ENCODE measurements at regions not wholly inside any gene's neighbourhood (a gene's known extent, or its start where the extent isn't known, plus 50 kb on each side); places are given as distances from the start of the nearest gene placed in this dataset.

DNA sequence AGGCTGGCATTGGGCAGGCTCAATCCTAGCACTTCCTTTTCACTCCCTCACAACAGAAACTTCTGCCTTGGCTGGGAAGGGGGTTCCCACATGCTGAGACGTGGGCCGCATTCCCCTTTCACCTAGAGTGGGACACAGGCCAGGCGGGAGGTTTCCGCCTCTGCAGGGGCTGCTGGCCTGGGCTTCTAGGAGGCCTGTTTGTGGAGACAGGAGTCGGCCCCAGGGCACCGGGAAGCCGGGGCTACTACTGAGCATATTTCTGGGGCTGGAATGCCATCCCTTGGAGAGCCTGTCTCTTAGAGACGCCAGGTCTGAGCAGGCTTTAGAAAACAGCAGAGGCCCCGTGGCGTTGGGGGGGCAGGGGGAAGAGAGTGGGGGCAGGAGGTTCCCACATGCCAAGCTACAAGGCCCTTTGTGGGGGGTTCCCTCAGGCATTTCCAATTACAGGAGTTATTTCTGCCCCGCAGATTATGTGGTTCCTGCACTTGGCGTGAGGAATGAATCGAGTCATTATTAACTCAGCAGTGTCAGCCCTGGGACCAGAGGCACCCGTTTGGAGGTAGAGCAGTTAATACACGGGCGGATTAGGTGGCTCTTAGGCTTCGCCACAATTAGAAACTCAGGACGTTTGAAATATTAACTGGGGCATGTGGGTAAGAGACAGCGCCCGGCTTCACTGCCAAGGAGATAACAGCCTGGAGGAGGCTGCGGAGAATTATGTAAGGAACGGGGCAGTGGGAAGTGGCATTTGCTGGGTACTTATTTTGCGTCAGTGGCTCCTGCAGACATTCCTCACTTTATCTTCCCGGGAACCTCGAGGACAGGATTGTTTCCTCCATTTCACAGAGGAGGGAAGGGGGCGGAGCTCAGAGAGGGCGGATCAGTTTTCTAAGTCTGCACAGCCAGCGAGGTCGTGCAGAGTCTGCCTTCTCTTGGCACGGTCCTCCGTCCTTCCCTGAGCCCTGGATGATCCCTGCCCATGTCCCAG, 162.5 kb downstream of the MAF start:
- no peak for DNase-seq

- DNase-seq: no peak
Measured at GRCh38 chr16:79436885-79437284, 163.7 kb downstream of the MAF start.

DNA sequence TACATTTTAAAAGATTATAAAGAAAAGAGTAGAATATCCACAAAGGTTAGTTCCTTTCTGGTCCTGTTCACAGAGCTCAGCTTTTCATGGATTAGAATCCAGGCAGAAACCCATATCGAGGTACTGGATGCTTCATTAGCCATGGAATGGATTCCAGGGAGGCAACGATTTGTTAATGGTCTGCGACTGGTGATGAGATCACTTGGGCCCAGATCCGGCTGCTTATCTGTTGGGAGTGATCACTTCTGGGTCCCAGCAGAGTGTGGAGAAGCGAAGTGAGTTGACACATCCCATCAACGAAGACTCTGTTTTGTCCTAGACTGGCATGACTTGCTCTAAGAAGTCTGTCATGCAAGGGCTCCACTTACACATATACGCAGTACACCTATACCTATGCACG, 165.8 kb downstream of the MAF start:
- DNase-seq: no peak

- DNase-seq: no peak
Measured at GRCh38 chr16:79434092-79434491, 166.4 kb downstream of the MAF start.

- no peak for DNase-seq
Measured at GRCh38 chr16:79431923-79432322, 168.6 kb downstream of the MAF start.

- no peak for DNase-seq
Measured at GRCh38 chr16:79430191-79430678, 170.3 kb downstream of the MAF start.

GRCh38 chr16:79429381-79430190, 171.0 kb downstream of the MAF start:
- DNase-seq: no peak

DNA sequence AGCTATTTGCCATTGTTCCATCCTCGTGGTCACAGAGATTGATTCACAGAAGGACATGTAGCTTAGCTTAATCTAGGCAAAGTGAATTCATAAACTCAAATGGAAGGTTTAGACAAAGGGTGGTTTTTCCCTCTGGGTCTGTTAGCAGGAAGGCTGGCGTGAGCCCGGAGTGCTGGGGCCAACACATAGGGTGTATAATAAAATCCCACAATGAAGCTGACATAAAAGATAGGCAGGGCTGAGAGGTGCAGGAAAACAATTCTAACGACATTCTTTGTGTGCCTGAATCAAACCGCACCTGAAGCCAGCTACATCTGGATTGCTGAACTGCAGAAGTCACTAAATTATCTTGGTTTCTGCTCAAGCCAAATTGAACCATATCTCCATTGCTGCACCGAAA, 173.9 kb downstream of the MAF start:
- no peak for DNase-seq

GRCh38 chr16:79422064-79422463, 178.5 kb downstream of the MAF start:
- no peak for DNase-seq

- no peak for DNase-seq
Measured at GRCh38 chr16:79421126-79421525, 179.4 kb downstream of the MAF start.

- no peak for DNase-seq
Measured at GRCh38 chr16:79420493-79420892, 180.0 kb downstream of the MAF start.

DNA sequence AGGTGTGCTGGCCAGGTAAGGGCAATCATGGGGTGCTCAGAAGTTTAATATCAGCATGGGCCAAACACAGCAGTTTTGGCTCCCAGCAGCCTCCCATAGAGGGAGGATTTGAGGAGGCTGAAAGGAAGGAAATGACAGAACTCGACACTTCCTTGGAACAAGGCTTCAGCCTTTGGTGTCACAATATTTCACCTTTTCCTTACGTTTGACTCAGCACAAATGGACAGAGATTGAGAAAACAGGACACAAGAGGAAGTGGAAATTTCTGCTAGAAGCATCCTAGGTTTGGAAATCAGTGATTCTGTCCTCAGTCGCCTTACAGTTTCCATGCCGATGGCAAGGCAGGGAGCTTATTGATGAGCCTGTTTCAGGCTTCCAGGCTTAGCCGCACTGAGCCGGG, 181.4 kb downstream of the MAF start:
- DNase-seq: no peak

DNA sequence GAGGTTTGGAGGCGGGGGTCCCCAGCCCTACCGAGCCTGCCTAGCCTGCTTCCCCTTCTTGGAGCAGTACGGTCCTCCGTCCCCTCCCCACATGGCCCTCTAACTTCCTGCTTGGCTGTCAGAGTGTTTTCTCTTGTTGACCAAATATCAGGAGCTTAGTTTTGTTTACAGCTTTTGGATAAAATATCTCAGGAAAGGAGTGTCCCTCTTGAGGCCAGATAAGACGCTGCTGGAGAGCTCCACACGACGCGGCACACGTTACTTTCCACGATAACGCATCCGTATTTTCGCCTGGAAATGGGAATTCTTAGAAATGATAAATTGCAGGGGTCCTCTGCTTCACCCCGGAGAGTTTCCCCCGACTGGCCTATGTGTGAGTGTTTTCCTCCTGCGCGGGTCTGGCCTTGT, 182.9 kb downstream of the MAF start:
- no peak for DNase-seq

DNA sequence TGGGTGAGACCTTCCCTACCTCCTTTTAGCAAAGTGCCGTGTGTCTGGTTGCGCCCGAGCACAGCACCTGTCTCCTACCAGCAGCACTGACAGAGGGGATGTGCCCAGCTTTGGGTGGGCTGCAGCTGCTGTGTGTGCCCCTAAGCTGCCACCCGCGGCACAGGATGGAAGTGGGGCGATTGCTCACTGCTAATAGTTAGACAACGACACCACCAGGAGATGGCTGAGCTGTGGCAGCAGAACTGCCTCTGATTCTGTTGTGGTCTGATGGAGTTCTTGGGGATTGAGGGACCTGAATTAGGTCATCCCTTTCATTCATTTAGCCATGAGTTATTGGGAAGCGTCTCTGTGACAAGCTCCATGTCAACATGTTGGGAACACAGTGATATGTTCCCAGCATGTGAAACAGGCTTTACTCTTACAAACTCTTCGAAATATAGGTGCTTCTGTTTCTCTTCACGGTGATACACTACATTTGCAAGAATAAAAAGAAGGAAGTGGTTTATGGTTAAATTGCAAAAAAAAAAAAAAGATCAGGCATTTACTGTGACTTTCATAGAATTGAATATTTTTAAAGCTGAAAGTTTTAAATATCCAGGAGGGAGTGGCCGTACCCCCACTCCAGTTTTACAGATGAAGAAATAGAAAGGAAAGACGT, 184.4 kb downstream of the MAF start:
- no peak for DNase-seq

GRCh38 chr16:79412783-79413225, 187.7 kb downstream of the MAF start:
- DNase-seq: no peak

DNA sequence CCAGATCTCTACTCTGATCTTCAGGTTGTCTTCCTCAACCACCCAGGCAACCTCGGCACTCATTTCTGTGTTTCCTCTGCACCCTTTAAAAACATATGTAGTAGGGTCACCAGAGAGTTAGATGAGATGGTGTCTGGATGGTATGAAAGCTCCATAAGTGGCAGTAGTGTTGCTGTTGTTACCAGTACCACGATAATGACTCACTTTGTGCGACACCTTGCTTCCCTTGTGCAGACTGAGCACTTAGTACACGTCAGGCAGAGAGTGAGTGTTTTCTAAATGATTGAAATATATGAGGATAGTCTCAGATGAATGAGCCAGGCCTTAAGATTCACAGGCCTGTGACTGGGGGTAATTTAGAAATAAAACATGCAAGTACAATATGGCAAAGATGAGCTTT, 188.7 kb downstream of the MAF start:
- DNase-seq: no peak

DNA sequence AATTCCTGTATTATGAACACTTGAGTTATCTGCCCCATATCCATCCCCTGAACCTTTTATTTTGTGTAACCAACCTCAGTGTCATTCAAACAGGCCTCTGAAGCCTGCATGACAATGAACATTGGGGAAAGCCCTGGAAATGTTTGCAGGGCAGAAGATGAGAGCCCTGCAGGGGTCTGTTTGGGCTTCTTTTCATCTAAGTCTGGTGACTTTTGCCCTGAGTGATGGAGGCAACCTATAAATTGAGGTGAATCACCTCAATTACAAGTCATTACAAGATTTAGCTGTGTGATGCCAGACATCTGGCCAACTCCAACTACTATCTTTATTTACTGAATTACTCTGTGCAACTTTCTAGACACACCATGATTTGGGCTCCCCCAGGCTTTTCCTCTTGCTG, 189.2 kb downstream of the MAF start:
- no peak for DNase-seq

GRCh38 chr16:79409978-79410377, 190.6 kb downstream of the MAF start:
- no peak for DNase-seq

DNA sequence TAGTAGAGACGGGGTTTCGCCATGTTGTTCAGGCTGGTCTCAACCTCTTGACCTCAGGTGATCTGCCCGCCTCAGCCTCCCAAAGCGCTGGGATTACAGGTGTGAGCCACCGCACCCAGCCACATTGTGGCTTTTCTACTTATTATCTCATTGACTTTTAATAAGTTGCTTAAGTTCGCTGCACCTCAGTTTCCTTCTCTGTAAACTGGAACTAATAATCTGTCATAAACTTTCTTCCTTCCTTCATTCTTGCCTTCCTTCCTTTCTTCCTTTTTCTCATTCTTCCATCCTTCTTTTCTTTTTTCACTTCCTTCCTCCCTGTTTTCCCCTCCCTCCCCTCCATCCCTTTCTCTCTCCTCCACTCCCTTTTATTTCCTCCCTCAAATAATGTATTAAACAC, 192.2 kb downstream of the MAF start:
- DNase-seq: no peak

DNA sequence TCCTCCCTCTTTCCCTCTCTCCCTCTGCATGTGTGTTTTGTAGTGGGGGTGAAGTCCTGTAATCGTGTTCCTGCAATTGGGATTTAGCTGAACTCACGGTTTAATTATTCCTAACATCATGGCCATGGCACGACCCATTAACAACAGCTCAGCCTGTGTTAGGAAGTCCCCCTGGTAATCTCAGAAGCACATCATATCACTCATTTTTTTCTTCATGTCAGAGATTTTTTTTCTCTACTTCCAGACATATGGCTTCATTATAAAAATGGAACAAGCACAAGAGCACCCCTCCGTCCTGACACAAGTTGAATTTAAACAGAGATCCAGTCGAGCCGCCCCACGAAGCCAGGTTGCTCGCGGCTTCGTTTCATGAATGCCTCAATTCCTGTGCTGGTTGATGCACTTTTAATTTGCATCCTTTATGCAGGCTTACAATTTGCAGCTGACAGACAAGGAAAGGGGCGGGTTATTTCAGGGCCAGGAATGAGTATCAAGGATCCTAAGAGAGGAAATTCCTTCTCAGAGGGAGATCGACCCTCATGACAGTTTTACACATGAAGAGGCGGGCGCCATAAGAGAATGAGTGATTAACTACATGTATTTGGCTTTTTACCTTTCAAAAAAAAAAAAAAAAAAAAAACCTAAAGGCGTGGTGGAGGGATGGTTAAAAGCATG, 192.9 kb downstream of the MAF start:
- no peak for DNase-seq

DNA sequence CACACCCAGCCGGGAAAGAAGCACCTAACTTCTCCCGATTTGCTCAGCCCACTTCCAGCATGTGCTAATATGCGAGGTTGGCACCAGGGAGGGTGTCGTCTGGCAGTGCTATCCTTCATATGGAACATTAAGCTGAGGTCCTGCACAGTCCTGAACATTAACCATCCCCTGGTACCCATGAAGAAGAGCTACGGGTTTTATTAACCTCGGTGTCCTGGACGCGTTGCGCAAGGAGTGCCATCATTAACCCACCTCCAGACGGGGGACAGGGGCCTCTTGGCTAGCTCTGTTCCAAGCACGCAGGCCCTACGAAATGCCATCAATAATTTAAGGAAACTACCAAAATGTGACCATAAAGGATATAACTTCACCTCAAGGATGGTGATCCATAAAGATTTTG, 193.5 kb downstream of the MAF start:
- no peak for DNase-seq

GRCh38 chr16:79404571-79404970, 196.0 kb downstream of the MAF start:
- DNase-seq: no peak

- no peak for DNase-seq
Measured at GRCh38 chr16:79403534-79403933, 197.0 kb downstream of the MAF start.

All from DMS79 (cell line).